PC-3 (cell line): ENCODE measurements at regions not wholly inside any gene's neighbourhood (a gene's known extent, or its start where the extent isn't known, plus 50 kb on each side); places are given as distances from the start of the nearest gene placed in this dataset.

Source experiments
- ATAC-seq: fragments of 200-7000 bp; cut with Tn5 transposase; 2 replicates; pipeline ENCODE4 v1.9.1; 2020; ENCODE audit warnings: mild to moderate bottlenecking, moderate library complexity
- BruUV-seq: library from RNA; stranded (reverse); fragments of 400-500 nt; replicated peaks from 2 replicates; lab custom pipeline; 2021; lab: Mats Ljungman, UMichigan
- CTCF ChIA-PET: fragments of 300-600 bp; sonication (Branson Sonifier 250); formaldehyde crosslinking; loops from one replicate; lab custom pipeline; 2022; ENCODE audit warnings: antibody characterized with exemption; lab: Charles Lee
- POLR2A ChIA-PET: fragments of 300-600 bp; sonication (Branson Sonifier 250); formaldehyde crosslinking; loops from one replicate; lab custom pipeline; 2022; ENCODE audit warnings: antibody characterized with exemption; ENCODE audit not compliant: unreplicated experiment; lab: Charles Lee
- DNase-seq: peaks from one replicate; pipeline ENCODE4 v3.0.0-alpha.2; 2015
- H2AFZ ChIP-seq: fragments of 300-600 bp; sonication (generic); 2 replicates; pipeline ENCODE4 v1.6.0; 2016; ENCODE audit warnings: antibody characterized with exemption, low read length
- H3F3A ChIP-seq: fragments of 300-600 bp; sonication (generic); one replicate; pipeline ENCODE4 v1.6.0; 2017; ENCODE audit warnings: antibody characterized with exemption, low read length, control low read depth, mild to moderate bottlenecking; ENCODE audit not compliant: unreplicated experiment
- H3K27ac ChIP-seq: fragments of 300-600 bp; sonication (generic); 2 replicates; pipeline ENCODE4 v1.5.1; 2016; ENCODE audit warnings: mild to moderate bottlenecking, low read length
- H3K27me3 ChIP-seq: fragments of 300-600 bp; sonication (generic); 2 replicates; pipeline ENCODE4 v1.6.1; 2016; ENCODE audit warnings: low read length, mixed read lengths
- H3K36me3 ChIP-seq: fragments of 300-600 bp; sonication (generic); 2 replicates; pipeline ENCODE4 v1.6.1; 2016; ENCODE audit warnings: low read depth, mixed run types, low read length, mixed read lengths
- H3K4me1 ChIP-seq: fragments of 300-600 bp; sonication (generic); 2 replicates; pipeline ENCODE4 v1.5.1; 2016; ENCODE audit warnings: low read length; ENCODE audit not compliant: insufficient read depth
- H3K4me2 ChIP-seq: fragments of 300-600 bp; sonication (generic); 2 replicates; pipeline ENCODE4 v1.6.0; 2016; ENCODE audit warnings: low read length
- H3K4me3 ChIP-seq: fragments of 300-600 bp; sonication (generic); 2 replicates; pipeline ENCODE4 v1.5.1; 2016; ENCODE audit warnings: mild to moderate bottlenecking, low read length, mixed read lengths
- H3K79me2 ChIP-seq: fragments of 300-600 bp; sonication (generic); 2 replicates; pipeline ENCODE4 v1.6.1; 2017; ENCODE audit warnings: low read length, mixed read lengths
- H3K9ac ChIP-seq: fragments of 300-600 bp; sonication (generic); 2 replicates; pipeline ENCODE4 v1.6.0; 2016; ENCODE audit warnings: mild to moderate bottlenecking, low read length
- H3K9me2 ChIP-seq: fragments of 300-600 bp; sonication (generic); replicated peaks from 2 replicates; pipeline ENCODE4 v1.6.1; 2016; ENCODE audit warnings: mixed run types, low read length, mixed read lengths
- H3K9me3 ChIP-seq: fragments of 300-600 bp; sonication (generic); 2 replicates; pipeline ENCODE4 v1.6.1; 2016; ENCODE audit warnings: low read length, mixed read lengths
- H4K20me1 ChIP-seq: fragments of 300-600 bp; sonication (generic); 2 replicates; pipeline ENCODE4 v1.6.1; 2016; ENCODE audit warnings: low read length, mixed read lengths
- CTCF ChIP-seq: fragments of 300-600 bp; sonication (generic); conservative IDR thresholded peaks from 2 replicates; pipeline ENCODE4 v1.5.1; 2017; ENCODE audit warnings: antibody characterized with exemption, low read depth, mild to moderate bottlenecking, low read length
- EZH2 ChIP-seq: fragments of 300-600 bp; sonication (generic); IDR thresholded peaks from one replicate; pipeline ENCODE4 v1.6.1; 2017; ENCODE audit warnings: antibody characterized with exemption, mild to moderate bottlenecking, low read length; ENCODE audit not compliant: unreplicated experiment
- EZH2phosphoT487 ChIP-seq: fragments of 300-600 bp; sonication (generic); IDR thresholded peaks from 2 replicates; pipeline ENCODE4 v1.6.1; 2018; ENCODE audit warnings: mild to moderate bottlenecking, antibody characterized with exemption, low read length, borderline replicate concordance
- intact Hi-C: fragments of 100-400 bp; cut with micrococcal nuclease; formaldehyde crosslinking; loops from 2 replicates; pipeline ENCODE4 v1.9.0; 2023

GRCh38 chr11:21912285-21912684 lies 280.6 kb upstream of the ANO5 start:
- no TSS peak for BruUV-seq
- H3K27me3 ChIP-seq = no peaks in the 10 kb centered on the region
- H3K4me1 ChIP-seq = no peaks in the 10 kb centered on the region
- ATAC-seq = no peak
- POLR2A ChIA-PET = no interaction called here
- H3K27ac ChIP-seq = no peak overlapping the region
- intact Hi-C loops = no loop called here
- H2AFZ ChIP-seq = no peak overlapping the region
- CTCF ChIA-PET = no interaction called here
- no peak overlapping the region for H3K9ac ChIP-seq
- no peaks in the 10 kb centered on the region for H3K9me2 ChIP-seq
- H3K4me2 ChIP-seq = no peak overlapping the region
- TF ChIP-seq CTCF (no peak), EZH2phosphoT487 (no peak), EZH2 (no peak)
- DNase-seq = no peak
- no peaks in the 10 kb centered on the region for H3F3A ChIP-seq
- H4K20me1 ChIP-seq = no peaks in the 10 kb centered on the region
- H3K36me3 ChIP-seq = no peaks in the 10 kb centered on the region
- peaks cover 7% of the 10 kb centered on the region; the same call in 1 of the 2 replicates for H3K9me3 ChIP-seq
- H3K79me2 ChIP-seq = no peaks in the 10 kb centered on the region
- H3K4me3 ChIP-seq = no peak overlapping the region

DNA sequence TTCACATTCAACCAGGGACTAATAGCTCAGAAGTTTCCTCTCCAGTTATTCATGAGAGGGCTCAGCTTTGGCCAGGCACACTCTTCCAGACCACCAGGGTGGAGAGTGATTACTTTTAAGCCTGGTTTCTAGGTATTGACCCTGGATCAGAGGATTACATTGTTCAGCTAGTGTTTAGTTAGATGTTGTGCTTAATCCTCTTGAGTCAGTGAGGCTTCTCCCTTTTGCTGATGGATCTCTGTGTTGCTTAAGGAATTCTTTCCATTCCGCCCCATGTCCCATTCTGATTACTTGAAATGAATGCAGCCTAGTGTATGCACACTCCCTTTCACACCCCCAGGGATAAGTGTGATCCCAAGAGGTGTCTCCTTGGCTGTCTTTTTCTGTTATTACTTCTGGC lies 271.7 kb upstream of the ANO5 start:
- Histone ChIP-seq H3K27me3 (no peaks in the 10 kb centered on the region), H3K4me1 (no peaks in the 10 kb centered on the region), H3K4me3 (no peak overlapping the region), H3K9me3 (no peaks in the 10 kb centered on the region), H2AFZ (no peak overlapping the region), H3F3A (no peaks in the 10 kb centered on the region), H3K9me2 (no peaks in the 10 kb centered on the region), H4K20me1 (no peaks in the 10 kb centered on the region), H3K27ac (no peak overlapping the region), H3K36me3 (no peaks in the 10 kb centered on the region), H3K79me2 (no peaks in the 10 kb centered on the region), H3K4me2 (no peak overlapping the region), H3K9ac (no peak overlapping the region)
- no TSS peak for BruUV-seq
- ChIA-PET CTCF (no interaction called here), POLR2A (no interaction called here)
- intact Hi-C loops = no loop called here
- DNase-seq (no peak), ATAC-seq (no peak)
- TF ChIP-seq EZH2 (no peak), CTCF (no peak), EZH2phosphoT487 (no peak)

- Histone ChIP-seq H3K4me3 (no peak overlapping the region), H3K4me2 (no peak overlapping the region), H2AFZ (no peak overlapping the region), H3K36me3 (no peaks in the 10 kb centered on the region), H3K9me3 (no peaks in the 10 kb centered on the region), H3K4me1 (no peaks in the 10 kb centered on the region), H3K79me2 (no peaks in the 10 kb centered on the region), H3K27me3 (no peaks in the 10 kb centered on the region), H3K27ac (no peak overlapping the region), H4K20me1 (no peaks in the 10 kb centered on the region), H3K9me2 (no peaks in the 10 kb centered on the region), H3K9ac (no peak overlapping the region), H3F3A (no peaks in the 10 kb centered on the region)
- ATAC-seq (no peak), DNase-seq (no peak)
- BruUV-seq = no TSS peak
- TF ChIP-seq EZH2phosphoT487 = no peak
- TF ChIP-seq EZH2 = no peak
- TF ChIP-seq CTCF = no peak
- intact Hi-C loops = no loop called here
- ChIA-PET POLR2A (no interaction called here), CTCF (no interaction called here)
These were observed 268.6 kb upstream of the ANO5 start for GRCh38 chr11:21924262-21924661.
